HG03439 (cell line): ENCODE measurements at regions not wholly inside any gene's neighbourhood (a gene's known extent, or its start where the extent isn't known, plus 50 kb on each side); places are given as distances from the start of the nearest gene placed in this dataset.
"Not testable (repeated sequence)": the region's sequence is repeated elsewhere in the genome, so short reads cannot be mapped to it uniquely, and the experiment has no call there.

ENCODE experiments used
- ATAC-seq: cut with Tn5 transposase; IDR thresholded peaks from one replicate; pipeline ENCODE4 v1.9.1; 2021; ENCODE audit warnings: mild to moderate bottlenecking, moderate library complexity; ENCODE audit not compliant: unreplicated experiment

- no peak for ATAC-seq
Measured at GRCh38 chr7:98771519-98771918, 98.3 kb downstream of the TMEM130 start.

- no peak for ATAC-seq
Measured at GRCh38 chr7:98771941-98772603, 97.7 kb downstream of the TMEM130 start.

- no peak for ATAC-seq
Measured at GRCh38 chr7:98774884-98775283, 94.9 kb downstream of the TMEM130 start.

GRCh38 chr7:98777051-98777450, 92.8 kb downstream of the TMEM130 start:
- no peak for ATAC-seq

GRCh38 chr7:98778421-98778820, 91.4 kb downstream of the TMEM130 start:
- no peak for ATAC-seq

- ATAC-seq = no peak
Measured at GRCh38 chr7:98779800-98780587, 89.8 kb downstream of the TMEM130 start.

GRCh38 chr7:98784216-98784785, 85.5 kb downstream of the TMEM130 start:
- ATAC-seq = no peak

GRCh38 chr7:98785929-98786571, 83.8 kb downstream of the TMEM130 start:
- no peak for ATAC-seq

GRCh38 chr7:98788966-98789365, 80.8 kb downstream of the TMEM130 start:
- ATAC-seq = no peak

GRCh38 chr7:98794453-98794852, 75.4 kb downstream of the TMEM130 start:
- not testable (repeated sequence) for ATAC-seq

- ATAC-seq = peak; percentile 87
Measured at GRCh38 chr7:98795741-98796493, 73.9 kb downstream of the TMEM130 start.
